ENCODE measurements at regions not wholly inside any gene's neighbourhood (a gene's known extent, or its start where the extent isn't known, plus 50 kb on each side); places are given as distances from the start of the nearest gene placed in this dataset.

GRCh38 chr2:192347542-192347941 lies 152.8 kb upstream of the TMEFF2 start:
- no peaks in the 10 kb centered on the region for H3K27me3 ChIP-seq (ENCODE audit: control insufficient read depth in 2 of 2, insufficient read depth in 2 of 2, low read length in 2 of 2)
- no peaks in the 10 kb centered on the region for H3K9me1 ChIP-seq (replicated peaks; ENCODE audit: control insufficient read depth, extremely low read depth, insufficient read depth, low read length)
- H4K20me1 ChIP-seq (replicated peaks; ENCODE audit: control insufficient read depth, extremely low read depth, insufficient read depth, low read length): no peaks in the 10 kb centered on the region
- H3K4me2 ChIP-seq (ENCODE audit: insufficient read depth, low read length): no peak overlapping the region
- intact Hi-C loops (cut with micrococcal nuclease) (no loop called here), dilution Hi-C loops (cut with MboI; ENCODE audit: extremely low pct_ligation_motif_present, low sequenced_read_pairs) (no loop called here)
- CTCF ChIA-PET: no interaction called here
- H3K27ac ChIP-seq (ENCODE audit: insufficient read depth, low read depth, low read length): no peak overlapping the region
- DNase-seq (ENCODE audit: low read depth, low spot score) (no peak), FAIRE-seq (no peak)
- no peak overlapping the region for H3K4me3 ChIP-seq (replicated peaks in 1 of 3; ENCODE audit: insufficient read depth in 1 of 3, low read depth in 1 of 3, low read length in 3 of 3)
- no peak for TF ChIP-seq POLR2AphosphoS5 (IDR thresholded peaks at IDR 0.05; ENCODE audit: insufficient read depth, low read depth, low read length)
- TF ChIP-seq MAX (IDR thresholded peaks at IDR 0.05; ENCODE audit: insufficient read depth, insufficient read length): no peak
- TF ChIP-seq EZH2 (IDR thresholded peaks at IDR 0.05; ENCODE audit: borderline replicate concordance, low read depth, low read length, severe bottlenecking): no peak
- POLR2A ChIA-PET: no interaction called here
- no peak overlapping the region for H3K9ac ChIP-seq (replicated peaks; ENCODE audit: extremely low read depth, insufficient read depth, low read length)
- no TSS peak for BruUV-seq (replicated peaks)
- H2AFZ ChIP-seq (ENCODE audit: low read depth, low read length): no peak overlapping the region
- no peaks in the 10 kb centered on the region for H3K4me1 ChIP-seq (ENCODE audit: control insufficient read depth, extremely low read depth, insufficient read depth, low read length)
- H3K9me3 ChIP-seq (replicated peaks; ENCODE audit: control insufficient read depth, insufficient read depth, low read length): no peaks in the 10 kb centered on the region
- no peaks in the 10 kb centered on the region for H3K79me2 ChIP-seq (ENCODE audit: control insufficient read depth, insufficient read depth, low read length)
- no peaks in the 10 kb centered on the region for H3K36me3 ChIP-seq (ENCODE audit: control insufficient read depth in 2 of 2, extremely low read depth in 1 of 2, insufficient read depth in 2 of 2, low read length in 2 of 2)

GRCh38 chr2:192345287-192345686 lies 150.6 kb upstream of the TMEFF2 start:
- H3K79me2 ChIP-seq (ENCODE audit: control insufficient read depth, insufficient read depth, low read length): no peaks in the 10 kb centered on the region
- DNase-seq (ENCODE audit: low read depth, low spot score) (no peak), FAIRE-seq (no peak)
- no peak overlapping the region for H3K9ac ChIP-seq (replicated peaks; ENCODE audit: extremely low read depth, insufficient read depth, low read length)
- no peaks in the 10 kb centered on the region for H4K20me1 ChIP-seq (replicated peaks; ENCODE audit: control insufficient read depth, extremely low read depth, insufficient read depth, low read length)
- H3K4me1 ChIP-seq (ENCODE audit: control insufficient read depth, extremely low read depth, insufficient read depth, low read length): no peaks in the 10 kb centered on the region
- ChIA-PET POLR2A (no interaction called here), CTCF (interaction anchor here (1.2 to 1.6 kb wide), 2 partner anchors 14 to 22 kb away, joined by 3 read pairs; no protein-coding TSS in a partner anchor)
- dilution Hi-C loops (cut with MboI; ENCODE audit: extremely low pct_ligation_motif_present, low sequenced_read_pairs): no loop called here
- no peaks in the 10 kb centered on the region for H3K9me1 ChIP-seq (replicated peaks; ENCODE audit: control insufficient read depth, extremely low read depth, insufficient read depth, low read length)
- H3K27ac ChIP-seq (ENCODE audit: insufficient read depth, low read depth, low read length): no peak overlapping the region
- H2AFZ ChIP-seq (ENCODE audit: low read depth, low read length): no peak overlapping the region
- no peaks in the 10 kb centered on the region for H3K9me3 ChIP-seq (replicated peaks; ENCODE audit: control insufficient read depth, insufficient read depth, low read length)
- no peaks in the 10 kb centered on the region for H3K36me3 ChIP-seq (ENCODE audit: control insufficient read depth in 2 of 2, extremely low read depth in 1 of 2, insufficient read depth in 2 of 2, low read length in 2 of 2)
- intact Hi-C loops (cut with micrococcal nuclease): no loop called here
- TF ChIP-seq MAX (IDR thresholded peaks at IDR 0.05; ENCODE audit: insufficient read depth, insufficient read length) (no peak), GATA2 (IDR thresholded peaks at IDR 0.05; ENCODE audit: insufficient read depth, insufficient read length, low read depth, low read length) (no peak), MYC (IDR thresholded peaks at IDR 0.05; ENCODE audit: low read depth, low read length) (no peak), FOS (IDR thresholded peaks at IDR 0.05; ENCODE audit: borderline replicate concordance, insufficient read depth, low read length) (no peak), EZH2 (IDR thresholded peaks at IDR 0.05; ENCODE audit: borderline replicate concordance, low read depth, low read length, severe bottlenecking) (no peak), JUN (IDR thresholded peaks at IDR 0.05; ENCODE audit: borderline replicate concordance, insufficient read depth, insufficient read length, low read depth) (no peak), CTCF (IDR thresholded peaks at IDR 0.05; ENCODE audit: extremely low read depth in 1 of 2, insufficient read depth in 1 of 2, low read depth in 1 of 2, low read length in 2 of 2) (no peak), POLR2A (IDR thresholded peaks at IDR 0.05; ENCODE audit: low read depth, low read length) (no peak), POLR2AphosphoS5 (IDR thresholded peaks at IDR 0.05; ENCODE audit: insufficient read depth, low read depth, low read length) (no peak)
- no peaks in the 10 kb centered on the region for H3K27me3 ChIP-seq (ENCODE audit: control insufficient read depth in 2 of 2, insufficient read depth in 2 of 2, low read length in 2 of 2)
- H3K4me3 ChIP-seq (replicated peaks in 1 of 3; ENCODE audit: insufficient read depth in 1 of 3, low read depth in 1 of 3, low read length in 3 of 3): no peak overlapping the region
- no peak overlapping the region for H3K4me2 ChIP-seq (ENCODE audit: insufficient read depth, low read length)
- BruUV-seq (replicated peaks): no TSS peak

Measured in endothelial cell of umbilical vein (primary cell).